ENCODE measurements at regions not wholly inside any gene's neighbourhood (a gene's known extent, or its start where the extent isn't known, plus 50 kb on each side); places are given as distances from the start of the nearest gene placed in this dataset.
"Not testable (repeated sequence)": the region's sequence is repeated elsewhere in the genome, so short reads cannot be mapped to it uniquely, and the experiment has no call there.

DNA sequence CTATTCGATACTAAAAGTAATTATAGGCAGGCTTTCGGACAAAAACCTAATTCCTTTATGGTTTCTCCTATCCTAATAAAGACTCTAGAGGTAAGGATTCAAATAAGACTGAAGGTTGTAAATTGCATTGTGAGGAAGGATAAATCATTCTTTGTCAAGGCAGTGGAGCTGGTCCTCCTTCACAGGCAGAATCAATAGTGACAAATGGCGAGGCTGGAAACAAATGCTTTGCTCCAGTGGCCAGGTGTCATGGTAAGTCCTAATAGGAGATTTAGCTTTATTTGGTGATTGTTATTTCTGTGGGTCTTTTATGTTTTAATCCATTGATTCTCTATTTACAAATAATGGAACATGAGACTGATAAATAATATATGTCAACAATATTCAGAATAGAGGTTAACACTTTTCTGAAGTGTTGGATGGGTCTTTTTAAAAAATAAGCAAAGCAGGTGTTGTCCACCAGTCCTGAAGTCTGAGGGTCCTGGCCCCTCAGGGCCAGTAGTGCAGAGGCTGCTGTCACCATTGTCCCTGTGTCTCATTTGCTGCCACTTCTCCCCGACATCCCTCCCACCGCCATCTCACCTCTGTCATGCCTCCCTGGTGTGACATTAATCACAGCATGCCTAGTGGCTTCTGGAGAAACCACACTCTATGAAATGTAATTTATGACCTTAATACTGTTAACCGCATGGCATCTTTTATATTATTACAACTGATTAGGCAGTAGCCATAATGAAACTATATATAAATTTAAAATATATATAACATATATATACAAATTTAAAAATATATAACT lies 120.9 kb upstream of the MAGI3 start:
- peak; percentile 4 for DNase-seq

DNA sequence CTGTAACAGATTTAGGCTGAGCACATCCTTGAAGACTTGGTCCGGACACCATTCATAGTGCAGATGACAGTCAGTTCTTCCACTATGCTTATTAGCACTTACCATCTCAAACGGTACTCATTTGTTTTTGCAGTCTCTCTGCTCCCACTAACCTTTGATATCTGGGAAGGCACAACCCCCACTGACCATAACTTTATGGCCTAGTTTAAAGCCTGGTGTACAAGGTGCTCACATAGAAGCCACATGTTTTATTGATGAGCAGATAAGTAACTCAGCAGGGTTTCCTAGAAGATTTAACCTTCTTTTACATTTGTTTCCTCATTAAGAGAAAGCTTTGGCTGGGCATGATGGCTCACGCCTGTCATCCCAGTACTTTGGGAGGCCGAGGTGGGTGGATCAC lies 119.3 kb upstream of the MAGI3 start:
- DNase-seq: no peak

DNA sequence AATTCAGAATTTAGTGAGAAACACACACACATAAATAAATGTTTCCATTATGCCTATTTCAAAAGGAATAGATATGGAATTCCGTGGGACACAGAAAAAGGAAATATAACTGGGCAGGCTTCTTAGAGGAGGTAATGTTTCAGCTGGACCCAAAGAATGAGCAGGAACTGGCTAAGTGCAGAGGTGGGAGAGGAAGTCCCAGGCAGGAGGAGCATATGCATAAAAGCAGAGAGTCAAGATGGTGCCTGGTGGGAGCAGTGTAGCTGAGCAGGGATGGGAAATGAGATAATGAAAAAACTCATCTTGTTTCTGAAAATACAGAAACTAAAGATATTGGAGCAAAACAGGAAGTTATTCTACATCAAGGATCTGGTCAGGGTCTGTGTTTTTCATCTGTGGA lies 115.2 kb upstream of the MAGI3 start:
- DNase-seq: no peak

DNA sequence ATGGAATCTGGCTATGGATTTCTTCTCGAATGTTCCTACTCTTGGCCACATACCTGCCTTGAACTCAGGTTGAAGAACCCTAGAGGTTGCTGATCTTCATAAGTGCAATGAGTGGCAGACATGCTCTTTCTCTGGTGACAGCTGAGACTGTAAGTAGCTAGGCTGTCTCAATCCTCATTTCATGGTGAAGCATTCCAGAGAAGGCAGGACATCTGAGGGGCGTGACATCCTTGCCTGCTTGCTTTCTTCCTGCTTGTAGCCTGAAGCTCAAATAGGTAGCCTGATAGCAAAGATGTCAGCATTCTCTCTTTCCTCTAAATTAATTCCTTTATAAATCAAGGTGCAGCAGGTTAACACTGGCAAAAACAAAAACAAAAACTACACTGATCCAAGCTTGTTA lies 114.6 kb upstream of the MAGI3 start:
- no peak for DNase-seq

- no peak for DNase-seq
Observed at GRCh38 chr1:113276507-113276906, 113.8 kb upstream of the MAGI3 start.

DNA sequence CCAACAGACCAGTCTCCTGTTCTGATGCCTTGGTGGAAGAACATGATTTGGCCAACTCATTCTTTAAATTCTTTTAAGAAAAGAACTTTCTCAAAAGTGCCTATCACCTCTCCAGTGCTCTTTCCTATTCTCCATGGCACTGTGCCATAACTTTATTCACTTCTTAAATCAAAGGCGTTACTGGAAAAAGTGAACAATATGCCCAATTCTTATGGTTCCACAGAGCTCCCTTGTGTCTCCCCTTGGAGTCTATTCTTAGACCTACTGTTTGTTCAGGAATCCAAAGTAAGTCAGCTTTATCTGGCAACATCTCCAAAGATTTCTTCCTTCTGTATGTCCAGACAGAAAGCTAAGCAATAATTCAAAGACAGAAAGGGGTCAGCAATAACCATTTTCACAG lies 111.9 kb upstream of the MAGI3 start:
- no peak for DNase-seq

- DNase-seq: no peak
Observed at GRCh38 chr1:113278777-113279176, 111.5 kb upstream of the MAGI3 start.

- DNase-seq: no peak
Observed at GRCh38 chr1:113279776-113280391, 110.4 kb upstream of the MAGI3 start.

- DNase-seq: no peak
Observed at GRCh38 chr1:113280581-113280980, 109.7 kb upstream of the MAGI3 start.

- DNase-seq: no peak
Observed at GRCh38 chr1:113281550-113281949, 108.8 kb upstream of the MAGI3 start.

DNA sequence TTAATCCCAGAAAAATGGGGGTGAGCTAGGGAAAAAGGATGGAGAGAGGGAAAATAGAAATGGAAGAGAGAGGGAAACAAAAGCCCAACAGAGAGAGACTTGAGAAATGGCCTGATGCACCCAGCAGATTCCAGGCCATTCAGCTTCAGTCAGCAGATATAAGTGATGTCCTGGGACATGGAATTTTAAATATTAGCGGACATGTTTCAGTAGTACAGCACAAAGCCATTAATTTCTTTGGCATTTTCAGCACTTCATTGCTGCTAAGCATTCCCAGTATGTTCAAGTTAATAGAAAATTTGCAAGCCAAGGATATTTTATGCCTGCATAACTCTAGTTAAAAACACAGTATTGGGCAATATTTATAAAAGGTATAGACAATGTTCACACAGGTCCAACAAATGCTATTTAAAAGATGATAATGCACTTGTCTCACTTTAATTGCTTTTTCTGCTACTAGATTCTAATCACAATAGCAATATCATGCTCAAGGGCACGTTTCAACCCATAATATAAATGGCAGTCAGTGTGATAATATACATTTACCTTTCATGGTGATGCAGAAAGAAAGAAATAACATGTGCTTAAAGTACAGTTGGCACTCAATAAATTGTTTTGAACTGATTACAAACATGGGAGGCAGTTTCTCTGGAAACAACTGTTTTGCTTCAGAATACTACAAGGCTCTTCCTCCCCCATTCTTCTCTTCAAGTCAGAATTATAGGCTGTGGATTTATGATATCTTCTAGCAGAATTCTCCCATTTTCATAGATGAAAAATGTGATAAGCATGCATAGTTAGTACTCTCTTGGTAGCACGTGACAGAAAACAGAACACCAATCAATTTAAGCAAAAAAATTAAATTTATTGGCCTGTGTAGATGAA lies 108.1 kb upstream of the MAGI3 start:
- DNase-seq: no peak

- no peak for DNase-seq
Observed at GRCh38 chr1:113282893-113283285, 107.4 kb upstream of the MAGI3 start.

GRCh38 chr1:113283914-113284313 lies 106.4 kb upstream of the MAGI3 start:
- DNase-seq: no peak

GRCh38 chr1:113286156-113286555 lies 104.2 kb upstream of the MAGI3 start:
- DNase-seq: no peak

DNA sequence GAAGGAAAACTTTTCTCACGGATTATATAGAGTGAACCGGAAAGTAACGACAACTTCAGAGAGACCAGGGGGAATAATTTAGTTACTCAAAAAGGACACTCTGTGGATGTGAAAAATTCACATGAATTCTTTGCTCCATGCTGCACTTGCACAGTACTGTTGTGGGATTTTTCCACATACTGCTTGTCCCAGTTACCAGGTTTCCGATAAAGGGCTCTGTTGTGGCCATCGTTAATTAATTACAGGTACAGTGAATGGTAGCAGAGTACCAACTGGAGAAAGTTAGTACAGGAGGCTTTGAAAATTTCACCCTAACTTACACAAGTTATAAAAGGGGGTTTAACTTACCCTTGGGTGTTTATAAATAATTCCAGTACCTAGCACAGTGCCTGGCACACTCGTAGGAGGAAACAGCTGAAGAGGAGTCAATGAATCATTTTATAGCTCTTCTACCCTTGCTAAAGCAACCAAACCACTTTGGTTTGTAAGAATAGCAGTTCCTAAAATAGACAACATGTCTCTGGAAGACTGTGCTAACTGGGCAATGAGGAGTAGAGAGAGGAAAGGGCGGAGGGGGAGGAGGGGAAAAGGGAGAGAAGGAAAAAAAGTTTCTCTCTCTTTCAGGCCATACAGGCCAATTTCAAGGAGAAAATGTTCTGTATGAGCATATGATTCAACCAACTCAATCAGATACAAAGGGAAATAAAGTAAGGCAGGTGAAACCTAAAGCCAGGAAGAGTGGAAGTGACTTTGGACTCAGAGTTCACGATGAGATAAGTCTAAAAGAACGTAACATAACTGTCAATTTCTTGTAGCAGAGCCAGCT lies 98.3 kb upstream of the MAGI3 start:
- DNase-seq: no peak

DNA sequence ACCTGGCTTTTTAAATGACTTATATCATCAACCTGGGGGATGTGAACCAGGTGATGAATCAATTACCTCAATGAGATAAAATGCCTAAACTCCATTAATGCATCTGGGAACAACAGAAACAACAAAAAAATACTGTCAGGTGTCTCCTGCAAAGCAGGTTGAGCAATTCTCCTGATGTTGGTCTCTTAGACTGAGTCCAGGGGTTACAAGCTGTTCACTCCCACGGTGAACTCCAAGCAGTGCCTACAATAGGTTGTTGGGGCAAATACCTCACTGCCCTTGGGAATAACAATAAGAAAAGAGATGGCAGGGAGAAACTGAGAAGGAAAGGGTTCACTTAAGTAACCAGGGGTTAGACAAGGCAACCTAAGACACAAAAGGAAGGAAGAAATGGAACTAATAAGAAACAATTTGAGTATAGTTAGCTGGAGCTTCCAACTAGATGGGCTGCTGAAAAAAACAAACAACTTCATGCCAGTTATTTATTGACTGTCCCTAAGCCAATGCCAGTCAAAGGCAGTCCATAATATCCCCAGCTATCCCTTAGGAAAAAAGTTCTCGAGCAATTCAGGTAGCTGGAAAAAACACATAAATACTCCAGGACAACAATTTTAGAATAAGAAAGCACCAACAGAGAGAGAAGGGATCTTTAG lies 97.6 kb upstream of the MAGI3 start:
- no peak for DNase-seq

DNA sequence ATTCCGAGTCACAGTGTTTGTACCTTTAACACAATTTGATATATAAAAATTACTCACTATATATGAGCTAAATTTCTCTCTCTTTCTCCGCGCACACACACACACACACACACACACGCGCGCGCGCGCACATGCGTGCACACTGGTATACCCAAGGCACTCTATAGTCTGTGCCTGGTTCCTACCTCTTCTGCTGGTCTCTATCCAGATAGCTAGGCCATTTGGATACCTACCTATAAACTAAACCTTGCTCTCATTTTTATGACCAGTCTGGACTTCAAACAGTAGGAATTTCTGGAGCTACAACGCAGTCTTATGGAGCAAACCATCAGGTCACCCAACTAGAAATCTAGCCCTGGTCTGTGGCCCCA lies 97.1 kb upstream of the MAGI3 start:
- no peak for DNase-seq

DNA sequence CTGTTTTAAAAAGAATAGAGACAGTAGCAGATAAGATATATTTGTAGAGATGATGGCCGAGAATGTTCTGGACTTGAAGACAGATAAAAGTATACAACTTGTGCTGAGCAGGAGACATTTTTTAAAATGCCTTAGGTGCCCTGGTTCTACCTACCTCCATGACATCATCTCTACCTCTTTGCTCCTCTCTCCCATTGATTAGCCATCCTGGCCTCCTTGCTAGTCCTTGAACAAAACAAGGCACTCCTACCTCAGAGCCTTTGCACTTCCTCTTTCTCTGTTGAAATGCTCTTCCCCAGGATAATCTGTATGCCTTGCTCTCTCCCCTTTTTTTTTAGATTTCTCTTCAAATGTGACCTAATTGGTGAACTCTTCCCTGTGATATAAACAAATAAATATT lies 92.6 kb upstream of the MAGI3 start:
- DNase-seq: no peak

- peak; percentile 36 for DNase-seq
Observed at GRCh38 chr1:113298941-113299340, 91.4 kb upstream of the MAGI3 start.

GRCh38 chr1:113302636-113303035 lies 87.7 kb upstream of the MAGI3 start:
- DNase-seq: peak; percentile 4

DNA sequence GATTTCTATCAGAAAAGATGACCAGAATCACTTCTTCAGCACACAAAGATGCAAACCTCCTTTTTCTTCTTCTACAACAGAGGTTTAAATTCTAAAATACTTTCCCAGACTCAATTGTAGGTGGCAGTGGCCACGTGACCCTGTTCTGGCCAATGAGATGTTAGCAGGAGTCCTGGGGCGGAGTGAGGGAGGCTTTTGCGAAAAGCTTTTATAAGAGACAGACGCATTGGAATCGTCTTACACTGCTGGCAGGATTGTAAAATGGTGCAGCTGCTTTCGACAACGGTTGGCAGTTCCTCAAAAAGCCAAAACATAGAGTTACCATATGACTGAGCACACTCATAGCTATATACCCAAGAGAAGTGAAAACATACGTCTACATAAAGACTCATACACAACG lies 87.0 kb upstream of the MAGI3 start:
- DNase-seq: no peak

DNA sequence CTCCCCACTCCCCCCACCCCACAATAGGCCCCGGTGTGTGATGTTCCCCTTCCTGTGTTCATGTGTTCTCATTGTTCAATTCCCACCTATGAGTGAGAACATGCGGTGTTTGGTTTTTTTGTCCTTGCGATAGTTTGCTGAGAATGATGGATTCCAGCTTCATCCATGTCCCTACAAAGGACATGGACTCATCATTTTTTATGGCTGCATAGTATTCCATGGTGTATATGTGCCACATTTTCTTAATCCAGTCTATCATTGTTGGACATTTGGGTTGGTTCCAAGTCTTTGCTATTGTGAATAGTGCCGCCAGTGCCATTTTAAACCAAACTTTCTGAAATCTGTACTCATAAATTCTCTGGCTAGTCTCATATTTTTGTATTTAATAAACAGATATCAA lies 85.3 kb upstream of the MAGI3 start:
- not testable (repeated sequence) for DNase-seq
